ENCODE measurements at regions not wholly inside any gene's neighbourhood (a gene's known extent, or its start where the extent isn't known, plus 50 kb on each side); places are given as distances from the start of the nearest gene placed in this dataset.

- Histone ChIP-seq H3K4me3 (no peak overlapping the region), H3K27ac (no peak overlapping the region), H3K4me1 (replicated peaks in 1 of 2) (peaks cover 0 to 6% of the 10 kb centered on the region in 2 donors)
- 0 to 90% (median 60%) methylated on average over 1 to 5 of the region's 5 CpGs; no CpG with 5 or more reads in 1 of the 10 experiments for WGBS, 10 experiments
- in situ Hi-C loops (cut with MboI; ENCODE audit: low pct_unique_long_range_greater_than_20kb in 2 of 9, low sequenced_read_pairs in 9 of 9, unreplicated experiment in 9 of 9), result no loop called here
- ATAC-seq (replicated peaks in 6 of 8), result no peak
These were observed 148.3 kb downstream of the RFX6 start for GRCh38 chr6:117025310-117025709.

GRCh38 chr6:117028256-117028655, 151.2 kb downstream of the RFX6 start:
- no peaks in the 10 kb centered on the region for H3K4me1 ChIP-seq (replicated peaks in 1 of 2)
- in situ Hi-C loops (cut with MboI; ENCODE audit: low pct_unique_long_range_greater_than_20kb in 2 of 9, low sequenced_read_pairs in 9 of 9, unreplicated experiment in 9 of 9), result no loop called here
- no peak overlapping the region for H3K4me3 ChIP-seq
- 0 to 100% (median 83%) methylated on average over 1 of the region's 1 CpG; no CpG with 5 or more reads in 4 of the 10 experiments for WGBS, 10 experiments
- no peak overlapping the region for H3K27ac ChIP-seq
- ATAC-seq (replicated peaks in 6 of 8), result no peak

GRCh38 chr6:117034547-117034946, 157.5 kb downstream of the RFX6 start:
- WGBS, 10 experiments, result 0 to 92% (median 74%) methylated on average over 1 to 2 of the region's 2 CpGs
- no peak for ATAC-seq (replicated peaks in 6 of 8)
- in situ Hi-C loops (cut with MboI; ENCODE audit: low pct_unique_long_range_greater_than_20kb in 2 of 9, low sequenced_read_pairs in 9 of 9, unreplicated experiment in 9 of 9), result no loop called here

GRCh38 chr6:117034971-117035370, 157.9 kb downstream of the RFX6 start:
- Histone ChIP-seq H3K27ac (no peak overlapping the region), H3K4me1 (replicated peaks in 1 of 2) (no peaks in the 10 kb centered on the region), H3K4me3 (no peak overlapping the region)
- no peak for ATAC-seq (replicated peaks in 6 of 8)
- 20 to 100% (median 94%) methylated on average over 1 to 4 of the region's 4 CpGs for WGBS, 10 experiments
- in situ Hi-C loops (cut with MboI; ENCODE audit: low pct_unique_long_range_greater_than_20kb in 2 of 9, low sequenced_read_pairs in 9 of 9, unreplicated experiment in 9 of 9), result no loop called here

More at GRCh38 chr6:117034547-117034946, 157.5 kb downstream of the RFX6 start:
- Histone ChIP-seq H3K4me3 (no peak overlapping the region), H3K27ac (no peak overlapping the region), H3K4me1 (replicated peaks in 1 of 2) (no peaks in the 10 kb centered on the region)

- 0 to 89% (median 77%) methylated on average over 1 to 3 of the region's 3 CpGs; no CpG with 5 or more reads in 2 of the 10 experiments for WGBS, 10 experiments
- in situ Hi-C loops (cut with MboI; ENCODE audit: low pct_unique_long_range_greater_than_20kb in 2 of 9, low sequenced_read_pairs in 9 of 9, unreplicated experiment in 9 of 9), result no loop called here
- Histone ChIP-seq H3K4me1 (replicated peaks in 1 of 2) (no peaks in the 10 kb centered on the region), H3K27ac (no peak overlapping the region), H3K4me3 (no peak overlapping the region)
- ATAC-seq (replicated peaks in 6 of 8), result no peak
These were observed 173.3 kb downstream of the RFX6 start for GRCh38 chr6:117050301-117050700.

GRCh38 chr6:117072134-117072533, 193.2 kb upstream of the VGLL2 start:
- Histone ChIP-seq H3K4me1 (replicated peaks in 1 of 2) (no peaks in the 10 kb centered on the region), H3K4me3 (no peak overlapping the region), H3K27ac (no peak overlapping the region)
- in situ Hi-C loops (cut with MboI; ENCODE audit: low pct_unique_long_range_greater_than_20kb in 2 of 9, low sequenced_read_pairs in 9 of 9, unreplicated experiment in 9 of 9), result no loop called here
- WGBS, 10 experiments, result 0 to 90% (median 37%) methylated on average over 1 to 2 of the region's 2 CpGs; no CpG with 5 or more reads in 4 of the 10 experiments
- ATAC-seq (replicated peaks in 6 of 8), result no peak

- no peaks in the 10 kb centered on the region for H3K4me1 ChIP-seq (replicated peaks in 1 of 2)
- in situ Hi-C loops (cut with MboI; ENCODE audit: low pct_unique_long_range_greater_than_20kb in 2 of 9, low sequenced_read_pairs in 9 of 9, unreplicated experiment in 9 of 9), result no loop called here
- H3K27ac ChIP-seq, result no peak overlapping the region
- H3K4me3 ChIP-seq, result no peak overlapping the region
- ATAC-seq (replicated peaks in 6 of 8), result no peak
- 0 to 55% (median 24%) methylated on average over 1 to 5 of the region's 5 CpGs; no CpG with 5 or more reads in 2 of the 10 experiments for WGBS, 10 experiments
These were observed 192.6 kb upstream of the VGLL2 start for GRCh38 chr6:117072781-117073180.

- H3K27ac ChIP-seq, result no peak overlapping the region
- WGBS, 10 experiments, result 0 to 85% (median 60%) methylated on average over 1 to 5 of the region's 5 CpGs; no CpG with 5 or more reads in 1 of the 10 experiments
- H3K4me1 ChIP-seq (replicated peaks in 1 of 2), result no peaks in the 10 kb centered on the region
- no peak overlapping the region for H3K4me3 ChIP-seq
- ATAC-seq (replicated peaks in 6 of 8), result no peak
- in situ Hi-C loops (cut with MboI; ENCODE audit: low pct_unique_long_range_greater_than_20kb in 2 of 9, low sequenced_read_pairs in 9 of 9, unreplicated experiment in 9 of 9), result no loop called here
These were observed 190.7 kb upstream of the VGLL2 start for GRCh38 chr6:117074672-117075071.

GRCh38 chr6:117075218-117075617, 190.1 kb upstream of the VGLL2 start:
- Histone ChIP-seq H3K4me1 (replicated peaks in 1 of 2) (no peaks in the 10 kb centered on the region), H3K27ac (no peak overlapping the region), H3K4me3 (no peak overlapping the region)
- WGBS, 10 experiments, result 0 to 87% (median 72%) methylated on average over 2 to 5 of the region's 5 CpGs
- no peak for ATAC-seq (replicated peaks in 6 of 8)
- in situ Hi-C loops (cut with MboI; ENCODE audit: low pct_unique_long_range_greater_than_20kb in 2 of 9, low sequenced_read_pairs in 9 of 9, unreplicated experiment in 9 of 9), result no loop called here

GRCh38 chr6:117076076-117076475, 189.3 kb upstream of the VGLL2 start:
- H3K27ac ChIP-seq, result no peak overlapping the region
- WGBS, 10 experiments, result 0 to 90% (median 58%) methylated on average over 1 to 3 of the region's 3 CpGs; no CpG with 5 or more reads in 2 of the 10 experiments
- no peak for ATAC-seq (replicated peaks in 6 of 8)
- no peaks in the 10 kb centered on the region for H3K4me1 ChIP-seq (replicated peaks in 1 of 2)
- H3K4me3 ChIP-seq, result no peak overlapping the region
- in situ Hi-C loops (cut with MboI; ENCODE audit: low pct_unique_long_range_greater_than_20kb in 2 of 9, low sequenced_read_pairs in 9 of 9, unreplicated experiment in 9 of 9), result no loop called here

- Histone ChIP-seq H3K4me3 (no peak overlapping the region), H3K4me1 (replicated peaks in 1 of 2) (no peaks in the 10 kb centered on the region), H3K27ac (no peak overlapping the region)
- in situ Hi-C loops (cut with MboI; ENCODE audit: low pct_unique_long_range_greater_than_20kb in 2 of 9, low sequenced_read_pairs in 9 of 9, unreplicated experiment in 9 of 9), result no loop called here
- 21 to 94% (median 55%) methylated on average over 2 to 4 of the region's 4 CpGs; no CpG with 5 or more reads in 2 of the 10 experiments for WGBS, 10 experiments
- ATAC-seq (replicated peaks in 6 of 8), result no peak
These were observed 188.1 kb upstream of the VGLL2 start for GRCh38 chr6:117077300-117077699.

- 0 to 100% (median 6%) methylated on average over 1 to 2 of the region's 2 CpGs; no CpG with 5 or more reads in 3 of the 10 experiments for WGBS, 10 experiments
- Histone ChIP-seq H3K27ac (no peak overlapping the region), H3K4me1 (replicated peaks in 1 of 2) (no peaks in the 10 kb centered on the region), H3K4me3 (no peak overlapping the region)
- in situ Hi-C loops (cut with MboI; ENCODE audit: low pct_unique_long_range_greater_than_20kb in 2 of 9, low sequenced_read_pairs in 9 of 9, unreplicated experiment in 9 of 9), result no loop called here
- no peak for ATAC-seq (replicated peaks in 6 of 8)
These were observed 186.7 kb upstream of the VGLL2 start for GRCh38 chr6:117078624-117079023.

- H3K4me3 ChIP-seq, result no peak overlapping the region
- no peak for ATAC-seq (replicated peaks in 6 of 8)
- H3K27ac ChIP-seq, result no peak overlapping the region
- H3K4me1 ChIP-seq (replicated peaks in 1 of 2), result no peaks in the 10 kb centered on the region
- WGBS, 10 experiments, result 10 to 100% (median 67%) methylated on average over 1 to 2 of the region's 2 CpGs; no CpG with 5 or more reads in 1 of the 10 experiments
- in situ Hi-C loops (cut with MboI; ENCODE audit: low pct_unique_long_range_greater_than_20kb in 2 of 9, low sequenced_read_pairs in 9 of 9, unreplicated experiment in 9 of 9), result no loop called here
These were observed 185.4 kb upstream of the VGLL2 start for GRCh38 chr6:117079951-117080350.

GRCh38 chr6:117089604-117090003, 175.8 kb upstream of the VGLL2 start:
- H3K4me3 ChIP-seq, result no peak overlapping the region
- in situ Hi-C loops (cut with MboI; ENCODE audit: low pct_unique_long_range_greater_than_20kb in 2 of 9, low sequenced_read_pairs in 9 of 9, unreplicated experiment in 9 of 9), result no loop called here
- no peak for ATAC-seq (replicated peaks in 6 of 8)
- H3K4me1 ChIP-seq (replicated peaks in 1 of 2), result no peaks in the 10 kb centered on the region
- WGBS, 10 experiments, result 67 to 100% (median 100%) methylated on average over 1 to 3 of the region's 3 CpGs; no CpG with 5 or more reads in 4 of the 10 experiments
- H3K27ac ChIP-seq, result no peak overlapping the region

Measured in motor neuron (in vitro differentiated cells).